Osteoblast (primary cell): ENCODE measurements at regions not wholly inside any gene's neighbourhood (a gene's known extent, or its start where the extent isn't known, plus 50 kb on each side); places are given as distances from the start of the nearest gene placed in this dataset.

Source experiments
- DNase-seq: peaks from one replicate; pipeline ENCODE4 v3.0.0; 2011; ENCODE audit warnings: low spot score, mixed read lengths; ENCODE audit not compliant: insufficient read length; ENCODE audit errors: missing footprints
- H2AFZ ChIP-seq: 2 replicates; pipeline ENCODE4 v1.6.0; 2011; ENCODE audit warnings: mild to moderate bottlenecking, low read length
- H3K27ac ChIP-seq: 2 replicates; pipeline ENCODE4 v1.5.1; 2011; ENCODE audit warnings: mild to moderate bottlenecking, low read depth, low read length, moderate library complexity
- H3K27me3 ChIP-seq: 2 replicates; pipeline ENCODE4 v1.6.0; 2012; ENCODE audit warnings: mild to moderate bottlenecking, control low read depth, inconsistent platforms, low read length, moderate library complexity; ENCODE audit not compliant: insufficient read depth
- H3K36me3 ChIP-seq: 2 replicates; pipeline ENCODE4 v1.5.1; 2011; ENCODE audit warnings: mild to moderate bottlenecking, low read length, control low read depth, moderate library complexity; ENCODE audit not compliant: insufficient read depth
- H3K4me1 ChIP-seq: 2 replicates; pipeline ENCODE4 v1.5.1; 2011; ENCODE audit warnings: mild to moderate bottlenecking, low read length, control low read depth, moderate library complexity; ENCODE audit not compliant: insufficient read depth
- H3K4me2 ChIP-seq: 2 replicates; pipeline ENCODE4 v1.6.0; 2011; ENCODE audit warnings: mild to moderate bottlenecking, low read length; ENCODE audit not compliant: insufficient read depth
- H3K4me3 ChIP-seq: fragments of 200-600 bp; sonication (generic); 3 replicates; pipeline ENCODE4 v1.5.1; 2012; ENCODE audit warnings: mild to moderate bottlenecking, low read length, inconsistent platforms; ENCODE audit not compliant: insufficient read depth
- H3K79me2 ChIP-seq: 2 replicates; pipeline ENCODE4 v1.6.0; 2012; ENCODE audit warnings: mild to moderate bottlenecking, low read length, control low read depth, inconsistent platforms; ENCODE audit not compliant: insufficient read depth
- H3K9me3 ChIP-seq: 2 replicates; pipeline ENCODE4 v1.5.1; 2011; ENCODE audit warnings: low read depth, low read length, control low read depth
- H4K20me1 ChIP-seq: 2 replicates; pipeline ENCODE4 v1.6.0; 2012; ENCODE audit warnings: mild to moderate bottlenecking, low read length, control low read depth; ENCODE audit not compliant: insufficient read depth
- CTCF ChIP-seq: IDR thresholded peaks from 2 replicates; pipeline ENCODE4 v1.5.1; 2011; ENCODE audit warnings: mild to moderate bottlenecking, low read depth, low read length, moderate library complexity; ENCODE audit errors: extremely low read depth

GRCh38 chr6:114467931-114468330, 125.1 kb upstream of the HS3ST5 start:
- no peaks in the 10 kb centered on the region for H3K4me1 ChIP-seq
- no peak overlapping the region for H3K4me3 ChIP-seq
- no peak for TF ChIP-seq CTCF
- no peaks in the 10 kb centered on the region for H3K27me3 ChIP-seq
- H4K20me1 ChIP-seq = no peaks in the 10 kb centered on the region
- DNase-seq = no peak
- no peaks in the 10 kb centered on the region for H3K9me3 ChIP-seq
- H3K4me2 ChIP-seq = no peak overlapping the region
- no peak overlapping the region for H2AFZ ChIP-seq
- H3K27ac ChIP-seq = no peak overlapping the region
- H3K36me3 ChIP-seq = no peaks in the 10 kb centered on the region
- no peaks in the 10 kb centered on the region for H3K79me2 ChIP-seq

- no peak for TF ChIP-seq CTCF
- Histone ChIP-seq H3K9me3 (no peaks in the 10 kb centered on the region), H3K4me2 (no peak overlapping the region), H3K36me3 (no peaks in the 10 kb centered on the region), H3K4me3 (no peak overlapping the region), H3K4me1 (no peaks in the 10 kb centered on the region), H3K27ac (no peak overlapping the region), H3K79me2 (no peaks in the 10 kb centered on the region), H2AFZ (no peak overlapping the region), H3K27me3 (no peaks in the 10 kb centered on the region), H4K20me1 (no peaks in the 10 kb centered on the region)
- DNase-seq = no peak
Observed at GRCh38 chr6:114465511-114465910, 122.7 kb upstream of the HS3ST5 start.

GRCh38 chr6:114453737-114454276, 111.0 kb upstream of the HS3ST5 start:
- no peaks in the 10 kb centered on the region for H4K20me1 ChIP-seq

More at GRCh38 chr6:114453737-114454276, 111.0 kb upstream of the HS3ST5 start:
- Histone ChIP-seq H3K4me3 (no peak overlapping the region), H3K27me3 (no peaks in the 10 kb centered on the region), H3K9me3 (no peaks in the 10 kb centered on the region), H2AFZ (no peak overlapping the region), H3K27ac (no peak overlapping the region), H3K4me2 (no peak overlapping the region), H3K79me2 (no peaks in the 10 kb centered on the region), H3K4me1 (no peaks in the 10 kb centered on the region), H3K36me3 (no peaks in the 10 kb centered on the region)
- DNase-seq = no peak
- no peak for TF ChIP-seq CTCF
